Right lobe of liver (tissue), 6 donors: ENCODE measurements at regions not wholly inside any gene's neighbourhood (a gene's known extent, or its start where the extent isn't known, plus 50 kb on each side); places are given as distances from the start of the nearest gene placed in this dataset.

ENCODE experiments used
- ATAC-seq, 4 donors: fragments of 200-7000 bp; cut with Tn5 transposase; one replicate each; pipeline ENCODE4 v1.9.1; 2020; ENCODE audit warnings: mild to moderate bottlenecking in 4 of 4, moderate library complexity in 4 of 4
- DNase-seq, 3 donors: peaks; one replicate each; pipeline ENCODE4 v3.0.0-alpha.2; 2020
- H3K27ac ChIP-seq, 3 donors: fragments of 200-600 bp; one replicate each; pipeline ENCODE4 v1.8.0; 2022
- H3K27me3 ChIP-seq, 2 donors: fragments of 200-600 bp; one replicate each; pipeline ENCODE4 v1.8.0; 2022
- H3K36me3 ChIP-seq, 4 donors: fragments of 200-600 bp; sonication (generic) in 1 of 4; one replicate each; pipeline versions ENCODE4 v1.5.1 to v1.8.0; 2017 to 2022; ENCODE audit warnings: control low read depth in 1 of 4
- H3K4me1 ChIP-seq, 4 donors: fragments of 200-600 bp; sonication (generic) in 1 of 4; one replicate each; pipeline versions ENCODE4 v1.5.1 to v1.8.0; 2017 to 2022; ENCODE audit warnings: control low read depth in 1 of 4
- H3K4me3 ChIP-seq, 3 donors: fragments of 200-600 bp; one replicate each; pipeline ENCODE4 v1.8.0; 2022
- H3K9me3 ChIP-seq, 4 donors: fragments of 200-600 bp; sonication (generic) in 1 of 4; one replicate each; pipeline versions ENCODE4 v1.5.1 to v1.8.0; 2017 to 2022; ENCODE audit warnings: control low read depth in 1 of 4
- POLR2A ChIP-seq: fragments of 450-650 bp; IDR thresholded peaks from one replicate; pipeline ENCODE4 v1.6.1; 2017; ENCODE audit warnings: antibody characterized with exemption, mild to moderate bottlenecking
- WGBS: methylation state at CpG from one replicate; pipeline ENCODE4 v1.1.6; 2018; ENCODE audit warnings: low coverage, low lambda C conversion rate; ENCODE audit not compliant: insufficient coverage; ENCODE audit errors: missing lambda C conversion rate; 5-methylcytosine and 5-hydroxymethylcytosine counted together
- intact Hi-C, 2 donors: fragments of 100-400 bp; cut with DNase I; formaldehyde crosslinking; loops; one replicate each; pipeline versions ENCODE4 v1.11.2 to v1.14.1; 2022
- TF ChIP-seq, protein P1 (sequence below), 4 donors: fragments of 200-600 bp in 3 of 4; fragments of 450-650 bp in 1 of 4; IDR thresholded peaks; one replicate each; pipeline versions ENCODE4 v1.5.1 to v1.8.0; 2016 to 2022; ENCODE audit warnings: antibody characterized with exemption in 4 of 4, mild to moderate bottlenecking in 2 of 4
- donor health status: DM: no; HTN: yes; CAD: no.
- donor health status: DM: no; HTN: no; CAD: no.
- donor health status: DM: no; HTN: no; CAD: no.
- donor health status: DM: no; HTN: yes; CAD: no.
- donor health status: DM: no; HTN: yes; CAD: no.

DNA sequence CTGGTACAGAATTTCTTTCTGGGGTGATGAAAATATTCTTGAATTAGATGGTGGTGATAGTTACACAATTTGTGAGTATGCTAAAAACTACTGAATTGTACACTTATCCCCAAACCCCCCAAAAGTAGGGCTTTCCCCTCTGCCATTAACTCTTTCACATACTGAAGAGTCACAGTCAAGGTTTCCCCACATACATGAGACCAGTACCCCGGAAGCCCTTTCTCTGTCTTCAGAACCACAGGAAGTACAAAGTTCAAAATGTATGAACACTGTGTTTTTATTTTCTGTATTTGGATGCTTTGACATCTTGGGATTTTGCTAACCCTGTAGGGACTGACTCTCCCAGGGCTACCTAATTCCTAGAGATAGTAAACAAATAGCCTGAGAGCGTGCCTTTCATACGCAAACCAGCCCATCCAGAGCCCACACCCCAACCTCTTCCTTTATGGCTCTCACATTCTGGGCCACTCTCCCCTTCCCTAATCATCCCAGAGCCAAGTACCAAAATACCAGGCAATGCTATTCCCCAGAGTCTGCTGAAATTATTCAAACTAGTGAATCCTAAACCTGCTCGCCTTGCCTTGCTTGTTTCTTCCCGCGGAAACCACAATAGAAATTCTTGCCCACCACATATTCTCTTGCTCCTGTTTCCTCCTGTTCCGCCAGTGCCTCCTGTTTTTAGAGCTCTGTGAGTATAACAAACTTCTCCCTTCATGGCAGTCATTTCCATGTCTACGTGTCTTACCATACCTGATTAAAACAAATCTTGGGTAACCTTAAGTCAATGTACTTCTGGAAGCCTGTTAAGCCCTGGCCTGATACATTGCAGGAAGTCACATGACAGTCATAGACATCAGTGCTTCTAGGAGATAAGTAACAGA is 524.8 kb downstream of the FUT8 start:
- Histone ChIP-seq H3K27ac (no peak overlapping the region), H3K4me3 (no peak overlapping the region), H3K9me3 (no peaks in the 10 kb centered on the region), H3K36me3 (no peaks in the 10 kb centered on the region), H3K4me1 (no peaks in the 10 kb centered on the region), H3K27me3 (no peaks in the 10 kb centered on the region)
- DNase-seq (no peak), ATAC-seq (no peak)
- WGBS = 63% methylated on average over 8 of the region's 8 CpGs
- intact Hi-C loops = no loop called here
- TF ChIP-seq, protein P1, sequence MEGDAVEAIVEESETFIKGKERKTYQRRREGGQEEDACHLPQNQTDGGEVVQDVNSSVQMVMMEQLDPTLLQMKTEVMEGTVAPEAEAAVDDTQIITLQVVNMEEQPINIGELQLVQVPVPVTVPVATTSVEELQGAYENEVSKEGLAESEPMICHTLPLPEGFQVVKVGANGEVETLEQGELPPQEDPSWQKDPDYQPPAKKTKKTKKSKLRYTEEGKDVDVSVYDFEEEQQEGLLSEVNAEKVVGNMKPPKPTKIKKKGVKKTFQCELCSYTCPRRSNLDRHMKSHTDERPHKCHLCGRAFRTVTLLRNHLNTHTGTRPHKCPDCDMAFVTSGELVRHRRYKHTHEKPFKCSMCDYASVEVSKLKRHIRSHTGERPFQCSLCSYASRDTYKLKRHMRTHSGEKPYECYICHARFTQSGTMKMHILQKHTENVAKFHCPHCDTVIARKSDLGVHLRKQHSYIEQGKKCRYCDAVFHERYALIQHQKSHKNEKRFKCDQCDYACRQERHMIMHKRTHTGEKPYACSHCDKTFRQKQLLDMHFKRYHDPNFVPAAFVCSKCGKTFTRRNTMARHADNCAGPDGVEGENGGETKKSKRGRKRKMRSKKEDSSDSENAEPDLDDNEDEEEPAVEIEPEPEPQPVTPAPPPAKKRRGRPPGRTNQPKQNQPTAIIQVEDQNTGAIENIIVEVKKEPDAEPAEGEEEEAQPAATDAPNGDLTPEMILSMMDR (IDR thresholded peaks at IDR 0.05) = no peak
- no peak for TF ChIP-seq POLR2A

- intact Hi-C loops = no loop called here
- H3K9me3 ChIP-seq = no peaks in the 10 kb centered on the region
- TF ChIP-seq, protein P1 (IDR thresholded peaks at IDR 0.05) = no peak
- no peak for TF ChIP-seq POLR2A
- no peaks in the 10 kb centered on the region for H3K36me3 ChIP-seq
- H3K4me3 ChIP-seq = no peak overlapping the region
- H3K27ac ChIP-seq = no peak overlapping the region
- no peaks in the 10 kb centered on the region for H3K27me3 ChIP-seq
- DNase-seq = no peak
- no peak for ATAC-seq
- no peaks in the 10 kb centered on the region for H3K4me1 ChIP-seq
These were observed 525.4 kb downstream of the FUT8 start for GRCh38 chr14:65937960-65938316.

GRCh38 chr14:65938738-65939137 is 526.2 kb downstream of the FUT8 start:
- TF ChIP-seq, protein P1 (IDR thresholded peaks at IDR 0.05) = no peak
- TF ChIP-seq POLR2A = no peak
- intact Hi-C loops = no loop called here

DNA sequence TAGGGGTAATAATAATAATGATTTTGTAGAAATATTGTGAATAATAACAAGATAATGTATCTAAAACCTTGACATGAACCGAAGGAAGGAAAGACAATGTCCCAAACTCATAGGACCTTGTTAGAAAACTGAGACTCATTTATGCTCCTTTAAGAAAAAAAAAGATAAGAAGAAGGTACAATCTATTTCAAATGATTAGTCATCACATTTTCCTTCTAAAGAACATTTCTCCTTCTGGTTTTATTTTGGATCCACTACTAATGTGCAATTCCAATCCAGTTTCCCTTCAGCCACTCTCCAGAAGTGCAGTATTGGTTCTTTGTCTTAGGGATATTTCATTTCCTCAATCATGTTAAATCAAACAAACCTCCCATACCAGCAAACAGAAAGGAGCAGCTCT is 526.7 kb downstream of the FUT8 start:
- intact Hi-C loops = no loop called here
- H3K27ac ChIP-seq = no peak overlapping the region
- ATAC-seq (no peak), DNase-seq (no peak)
- 69% methylated on average over 1 of the region's 1 CpG for WGBS
- H3K4me1 ChIP-seq = no peaks in the 10 kb centered on the region
- no peaks in the 10 kb centered on the region for H3K27me3 ChIP-seq
- H3K36me3 ChIP-seq = no peaks in the 10 kb centered on the region
- TF ChIP-seq, protein P1 (IDR thresholded peaks at IDR 0.05) = no peak
- TF ChIP-seq POLR2A = no peak
- H3K4me3 ChIP-seq = no peak overlapping the region
- no peaks in the 10 kb centered on the region for H3K9me3 ChIP-seq

More at GRCh38 chr14:65938738-65939137, 526.2 kb downstream of the FUT8 start:
- ATAC-seq (no peak), DNase-seq (no peak)
- WGBS = 65% methylated on average over 2 of the region's 2 CpGs
- Histone ChIP-seq H3K36me3 (no peaks in the 10 kb centered on the region), H3K9me3 (no peaks in the 10 kb centered on the region), H3K4me3 (no peak overlapping the region), H3K4me1 (no peaks in the 10 kb centered on the region), H3K27me3 (no peaks in the 10 kb centered on the region), H3K27ac (no peak overlapping the region)
